Fibroblast of skin of abdomen (primary cell): ENCODE measurements at regions not wholly inside any gene's neighbourhood (a gene's known extent, or its start where the extent isn't known, plus 50 kb on each side); places are given as distances from the start of the nearest gene placed in this dataset.
"Not testable (repeated sequence)": the region's sequence is repeated elsewhere in the genome, so short reads cannot be mapped to it uniquely, and the experiment has no call there.

Experiments
- DNase-seq: peaks from one replicate; pipeline ENCODE4 v3.0.0-alpha.2; 2013

DNA sequence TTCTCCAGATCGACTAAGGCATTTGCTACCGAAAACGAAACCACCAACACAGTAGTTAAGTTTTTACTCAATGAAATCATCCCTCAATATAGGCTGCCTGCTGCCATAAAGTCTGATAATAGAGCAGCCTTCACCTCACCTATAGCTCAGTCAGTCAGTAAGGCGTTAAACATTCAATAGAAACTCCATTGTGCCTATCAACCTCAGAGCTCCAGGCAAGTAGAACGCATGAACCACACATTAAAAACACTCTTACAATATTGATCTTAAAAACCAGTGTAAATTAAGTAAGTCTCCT, 160.6 kb downstream of the DEFB131A start:
- DNase-seq = not testable (repeated sequence)

- no peak for DNase-seq
Measured at GRCh38 chr4:9608300-9608699, 164.1 kb downstream of the DEFB131A start.

- not testable (repeated sequence) for DNase-seq
Measured at GRCh38 chr4:9610321-9610720, 166.1 kb downstream of the DEFB131A start.

DNA sequence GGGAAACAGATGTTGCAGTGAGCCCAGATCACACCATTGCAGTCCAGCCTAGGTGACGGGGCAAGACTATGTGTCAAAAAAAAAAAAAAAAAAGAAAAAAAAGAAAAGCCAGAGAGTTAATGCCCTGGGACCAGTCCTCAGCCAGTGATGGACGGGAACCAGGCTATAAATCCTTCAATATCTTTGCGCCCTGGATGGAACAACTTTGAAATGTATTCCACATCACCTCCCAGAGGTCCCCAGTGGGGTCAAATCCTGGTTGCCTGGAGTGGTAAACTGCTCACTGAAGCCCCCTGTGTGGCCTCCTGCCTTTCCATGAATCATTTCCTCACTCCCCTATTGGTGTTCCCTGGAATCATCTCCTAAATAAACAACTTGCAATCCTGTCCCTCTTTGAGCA, 166.9 kb downstream of the DEFB131A start:
- no peak for DNase-seq

DNA sequence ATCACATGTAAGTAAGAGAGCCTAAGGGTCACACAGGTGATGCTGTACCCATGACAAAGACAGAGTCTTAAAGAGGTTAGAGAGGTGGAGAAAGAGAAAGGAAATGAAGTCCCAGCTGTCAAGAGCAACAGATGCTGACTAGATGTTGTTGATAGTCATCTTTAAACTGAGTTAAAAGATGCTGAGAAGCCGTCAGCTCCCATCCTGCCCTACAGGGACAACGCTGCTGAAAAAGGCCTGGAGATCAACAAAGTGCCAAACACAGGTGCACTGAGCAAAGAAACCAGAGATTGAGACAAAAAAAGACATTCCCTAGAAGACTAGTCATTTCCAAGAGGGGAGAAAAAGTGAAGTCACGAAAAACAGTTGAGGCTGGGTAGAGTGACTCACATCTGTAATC, 145.0 kb upstream of the DRD5 start:
- not testable (repeated sequence) for DNase-seq

DNA sequence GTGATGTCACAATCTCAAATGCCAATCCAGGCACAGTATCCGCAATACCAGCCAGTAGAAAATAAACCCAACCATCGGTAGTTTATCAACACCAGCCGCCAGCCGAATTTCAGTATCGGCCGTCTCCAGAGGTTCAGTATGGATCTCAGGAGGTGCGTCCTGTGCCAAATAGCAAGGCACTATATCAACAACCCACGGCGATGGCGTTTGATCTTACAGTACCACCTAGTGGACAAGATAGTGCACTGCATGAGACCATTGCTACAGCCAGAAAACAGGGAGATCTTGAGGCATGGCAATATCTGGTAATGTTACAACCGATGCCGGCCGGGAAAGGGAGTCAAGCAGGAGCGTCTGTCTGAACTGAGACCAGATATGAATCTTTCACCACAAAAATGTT, 121.8 kb upstream of the DRD5 start:
- DNase-seq = not testable (repeated sequence)

DNA sequence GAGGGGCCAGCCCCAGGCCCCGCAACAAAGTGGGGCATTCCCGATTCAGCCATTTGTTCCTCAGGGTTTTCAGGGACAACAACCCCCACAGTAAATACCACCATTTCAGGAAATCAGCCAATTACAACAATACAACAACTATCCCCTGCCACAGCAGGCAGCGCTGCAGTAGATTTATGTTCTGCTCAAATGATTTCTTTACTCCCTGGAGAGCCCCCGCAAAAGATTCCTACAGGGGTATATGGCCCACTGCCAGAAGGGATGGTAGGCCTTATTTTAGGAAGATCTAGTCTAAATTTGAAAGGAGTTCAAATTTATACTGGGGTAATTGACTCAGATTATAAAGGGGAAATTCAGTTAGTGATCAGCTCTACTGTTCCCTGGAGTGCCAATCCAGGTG, 120.5 kb upstream of the DRD5 start:
- DNase-seq = not testable (repeated sequence)

DNA sequence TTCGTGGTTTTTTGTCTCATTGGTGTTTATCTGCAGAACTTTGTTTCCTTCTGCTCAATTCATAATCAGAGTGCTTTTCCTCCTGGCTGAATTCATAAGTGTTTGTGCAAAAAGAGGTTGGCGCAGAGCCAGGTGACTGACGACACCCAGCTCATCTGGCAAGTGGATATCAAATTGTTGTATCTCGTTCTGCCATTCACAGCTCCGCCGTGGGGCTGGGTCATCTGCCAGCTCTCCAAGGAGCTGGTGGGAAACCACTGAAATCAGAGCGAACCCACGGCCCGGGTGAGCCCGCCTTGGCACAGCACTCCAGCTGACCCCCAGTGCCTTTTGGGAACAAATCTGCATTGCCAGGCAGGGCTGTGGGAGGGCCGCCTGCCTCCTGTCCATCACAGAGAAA, 110.7 kb upstream of the DRD5 start:
- DNase-seq = not testable (repeated sequence)

GRCh38 chr4:9677357-9677756, 104.1 kb upstream of the DRD5 start:
- not testable (repeated sequence) for DNase-seq

DNA sequence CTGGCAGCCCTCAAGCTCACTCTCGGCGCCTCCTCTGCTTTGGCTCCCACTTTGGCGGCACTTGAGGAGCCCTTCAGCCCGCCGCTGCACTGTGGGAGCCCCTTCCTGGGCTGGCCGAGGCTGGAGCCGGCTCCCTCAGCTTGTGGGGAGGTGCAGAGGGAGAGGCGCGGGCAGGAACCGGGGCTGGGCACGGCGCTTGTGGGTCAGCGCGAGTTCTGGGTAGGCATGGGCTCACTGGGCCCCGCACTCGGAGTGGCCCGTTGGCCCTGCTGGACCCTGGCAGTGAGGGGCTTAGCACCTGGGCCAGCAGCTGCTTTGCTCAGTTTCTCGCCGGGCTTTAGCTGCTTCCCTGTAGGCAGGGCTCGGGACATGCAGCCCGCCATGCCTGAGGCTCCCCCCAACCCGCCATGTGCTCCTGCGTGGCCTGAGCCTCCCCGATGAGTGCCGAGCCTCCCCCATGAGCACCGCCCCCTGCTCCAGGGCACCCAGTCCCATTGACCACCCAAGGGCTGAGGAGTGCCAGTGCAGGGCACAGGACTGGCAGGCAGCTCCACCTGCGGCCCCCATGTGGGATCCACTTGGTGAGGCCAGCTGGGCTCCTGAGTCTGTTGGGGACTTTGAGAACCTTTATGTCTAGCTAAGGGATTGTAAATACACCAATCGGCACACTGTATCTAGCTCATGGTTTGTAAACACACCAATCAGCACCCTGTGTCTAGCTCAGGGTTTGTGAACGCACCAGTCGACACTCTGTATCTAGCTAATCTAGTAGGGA, 101.5 kb upstream of the DRD5 start:
- no peak for DNase-seq

DNA sequence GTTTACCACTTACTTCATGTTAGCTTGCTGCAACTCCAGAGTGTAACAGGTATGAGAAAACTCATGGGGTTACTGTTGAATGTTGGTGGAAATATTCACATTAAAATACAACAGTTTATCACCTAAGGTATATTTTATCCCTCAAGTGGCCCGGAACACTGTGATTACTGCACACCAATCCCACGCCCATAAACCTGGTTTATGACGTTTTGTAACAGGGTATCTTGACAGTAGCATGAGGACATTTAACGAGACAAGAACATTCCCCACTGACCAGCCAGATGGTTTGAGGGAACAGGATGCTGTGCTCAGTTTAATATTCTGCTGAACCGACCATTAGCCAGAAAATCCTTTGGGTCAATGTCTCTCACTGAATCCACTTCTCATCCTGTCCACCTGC, 98.3 kb upstream of the DRD5 start:
- not testable (repeated sequence) for DNase-seq

- not testable (repeated sequence) for DNase-seq
Measured at GRCh38 chr4:9685016-9685415, 96.4 kb upstream of the DRD5 start.

DNA sequence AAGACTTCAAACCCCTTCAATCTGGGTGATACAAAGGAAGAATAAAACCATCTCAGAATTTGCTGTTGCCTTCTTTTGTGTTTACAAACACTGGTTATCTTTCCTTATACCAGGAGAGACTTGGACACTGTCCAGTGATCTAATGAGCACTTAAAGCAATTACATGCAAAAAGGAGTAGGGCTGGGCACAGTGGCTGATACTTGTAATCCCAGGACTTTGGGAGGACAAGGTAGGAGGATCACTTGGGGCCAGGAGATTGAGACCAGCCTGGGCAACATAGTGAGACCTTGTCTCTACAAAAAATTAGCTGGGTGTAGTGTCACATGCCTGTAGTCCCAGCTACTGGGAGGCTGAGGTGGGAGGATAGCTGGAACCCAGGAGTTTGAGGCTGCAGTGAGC, 95.7 kb upstream of the DRD5 start:
- DNase-seq = no peak

- DNase-seq = not testable (repeated sequence)
Measured at GRCh38 chr4:9690636-9691237, 90.7 kb upstream of the DRD5 start.

GRCh38 chr4:9691238-9692065, 90.0 kb upstream of the DRD5 start:
- peak; percentile 84 for DNase-seq

DNA sequence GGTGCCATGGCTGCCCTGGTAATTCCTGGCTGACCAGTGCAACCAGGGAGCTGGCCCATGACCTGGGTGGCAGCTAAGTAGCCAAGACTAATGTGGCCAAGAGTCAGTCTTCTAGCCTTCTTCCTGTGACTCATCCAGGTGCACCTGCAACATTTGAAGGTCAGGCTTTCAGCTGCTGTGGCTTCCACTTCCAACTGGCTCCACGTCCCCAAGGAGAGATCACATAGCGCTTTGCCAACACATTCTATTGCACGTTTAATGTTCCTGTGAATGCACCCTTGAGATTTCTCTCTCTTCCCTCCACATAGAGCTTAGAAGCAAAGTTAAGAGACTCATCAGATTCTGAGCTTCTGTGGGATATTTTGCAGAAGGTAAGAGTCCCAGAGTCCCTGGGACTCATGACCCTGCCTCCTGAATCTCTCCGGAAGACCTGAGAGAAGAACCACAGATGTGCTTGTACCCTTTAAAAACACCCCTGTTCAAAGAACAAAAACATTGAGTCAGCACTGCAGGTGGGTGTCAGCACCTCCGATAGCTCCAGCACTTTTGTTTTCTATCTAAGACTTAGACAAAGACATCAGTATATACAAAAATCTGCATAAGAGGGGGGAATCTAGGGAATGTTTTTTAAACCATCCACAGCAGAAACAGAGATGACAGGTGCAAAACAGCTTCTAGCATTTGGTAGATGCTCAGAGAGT, 88.5 kb upstream of the DRD5 start:
- not testable (repeated sequence) for DNase-seq

DNA sequence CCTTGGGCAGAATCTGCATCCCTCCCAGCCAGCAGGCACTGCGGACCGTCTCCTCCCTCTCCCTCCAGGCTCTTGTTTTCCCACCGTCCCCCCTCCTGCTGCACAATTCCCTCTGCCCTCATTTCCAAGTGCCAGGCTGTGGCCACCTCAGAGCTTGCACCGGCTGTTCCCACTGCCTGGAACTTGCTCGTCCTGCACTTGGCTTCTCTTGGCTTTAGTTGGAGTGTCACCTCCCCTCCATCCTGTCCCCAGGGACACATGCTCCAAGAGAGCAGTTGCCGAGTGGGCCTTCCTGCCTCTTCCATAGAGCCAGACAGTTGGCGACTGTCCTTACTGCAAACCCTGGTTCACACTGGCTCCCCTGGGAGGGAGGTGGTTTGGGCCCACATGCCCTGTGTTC, 87.0 kb upstream of the DRD5 start:
- DNase-seq = not testable (repeated sequence)

GRCh38 chr4:9695994-9696393, 85.4 kb upstream of the DRD5 start:
- not testable (repeated sequence) for DNase-seq

GRCh38 chr4:9696561-9696960, 84.9 kb upstream of the DRD5 start:
- not testable (repeated sequence) for DNase-seq

DNA sequence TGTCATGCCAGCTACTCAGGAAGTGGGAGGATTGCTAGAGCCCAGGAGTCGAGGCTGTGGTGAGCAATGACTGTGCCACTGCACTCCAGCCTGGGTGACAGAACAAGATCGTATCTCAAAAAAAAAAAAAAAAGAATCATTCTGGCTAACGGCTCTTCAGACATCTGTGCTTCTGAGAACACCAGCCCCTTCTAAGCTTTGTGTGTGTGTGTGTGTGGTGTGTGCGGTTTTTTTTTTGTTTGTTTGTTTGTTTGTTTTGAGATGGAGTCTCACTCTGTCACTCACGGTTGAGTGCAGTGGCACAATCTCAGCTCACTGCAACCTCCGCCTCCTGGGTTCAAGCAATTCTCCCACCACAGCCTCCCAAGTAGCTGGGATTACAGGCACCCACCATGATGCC, 79.4 kb upstream of the DRD5 start:
- DNase-seq = not testable (repeated sequence)

- DNase-seq = not testable (repeated sequence)
Measured at GRCh38 chr4:9702696-9703095, 78.7 kb upstream of the DRD5 start.

- no peak for DNase-seq
Measured at GRCh38 chr4:9703391-9703790, 78.0 kb upstream of the DRD5 start.

DNA sequence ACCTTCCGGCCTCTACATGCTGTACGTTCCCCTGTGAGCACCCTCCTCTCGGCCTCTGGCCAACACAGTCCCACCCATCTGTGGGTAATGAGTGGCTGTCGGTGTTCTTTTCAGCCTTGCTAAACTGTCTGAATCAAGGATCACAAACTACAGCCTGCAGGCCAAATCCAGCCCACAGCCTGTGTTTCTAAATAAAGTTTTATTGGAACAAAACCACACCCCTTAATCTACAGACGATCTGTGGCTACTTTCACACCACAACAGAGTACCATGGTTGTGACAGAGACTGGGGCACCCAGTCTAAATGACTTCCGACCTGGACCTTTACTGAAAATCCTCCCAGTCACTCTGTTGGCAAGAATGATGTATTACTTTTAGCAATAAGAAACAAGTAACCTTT, 77.3 kb upstream of the DRD5 start:
- DNase-seq = not testable (repeated sequence)
